ENCODE measurements at regions not wholly inside any gene's neighbourhood (a gene's known extent, or its start where the extent isn't known, plus 50 kb on each side); places are given as distances from the start of the nearest gene placed in this dataset.

- no peaks in the 10 kb centered on the region for H4K20me1 ChIP-seq (ENCODE audit: insufficient read depth, low read length)
- H4K8ac ChIP-seq (ENCODE audit: low read depth in 2 of 2, low read length in 2 of 2), result no peak overlapping the region
- no peaks in the 10 kb centered on the region for H3K9me1 ChIP-seq (ENCODE audit: insufficient read depth, low read length)
- H3K27me3 ChIP-seq (ENCODE audit: control insufficient read depth, insufficient read depth, low read length), result no peaks in the 10 kb centered on the region
- H3K9me3 ChIP-seq (ENCODE audit: control insufficient read depth, insufficient read depth, low read length), result no peaks in the 10 kb centered on the region
- in situ Hi-C loops (cut with MboI; ENCODE audit: low sequenced_read_pairs), result no loop called here
- no peak overlapping the region for H2AFZ ChIP-seq (replicated peaks; ENCODE audit: low read length, poor library complexity)
- no peak overlapping the region for H2BK120ac ChIP-seq (ENCODE audit: low read depth, low read length)
- H3K18ac ChIP-seq (ENCODE audit: low read depth, low read length), result no peak overlapping the region
- intact Hi-C loops (cut with micrococcal nuclease), result loop anchor here (10.0 kb wide), 1 partner anchor 208 kb away; no protein-coding TSS in a partner anchor
- CTCF ChIA-PET, result no interaction called here
- dilution Hi-C loops (cut with HindIII; ENCODE audit: low sequenced_read_pairs, unreplicated experiment), result no loop called here
- no peaks in the 10 kb centered on the region for H3K4me1 ChIP-seq (ENCODE audit: control insufficient read depth, insufficient read depth, low read length)
- WGBS, 2 experiments (ENCODE audit: extremely low coverage in 2 of 2, insufficient read length in 1 of 2), result no CpG with 5 or more reads among the region's 2 CpGs
- H2BK15ac ChIP-seq (ENCODE audit: low read depth, low read length), result no peak overlapping the region
- ATAC-seq (ENCODE audit: low read depth), result no peak
- H3K4me3 ChIP-seq (ENCODE audit: insufficient read depth, low read depth, low read length), result no peak overlapping the region
- no peak overlapping the region for H4K91ac ChIP-seq (ENCODE audit: insufficient read depth, low read depth, low read length)
- H3K27ac ChIP-seq (ENCODE audit: insufficient read depth, low read length), result no peak overlapping the region
- no peak overlapping the region for H2AK5ac ChIP-seq (ENCODE audit: low read depth, low read length)
- BruUV-seq (replicated peaks), result no TSS peak
- no peak for DNase-seq
- H4K5ac ChIP-seq (ENCODE audit: low read depth, low read length), result no peak overlapping the region
- no peak overlapping the region for H2BK5ac ChIP-seq (ENCODE audit: low read depth, low read length, poor library complexity, severe bottlenecking)
- H3K4me2 ChIP-seq (ENCODE audit: low read depth, low read length), result no peak overlapping the region
- no peak overlapping the region for H3K56ac ChIP-seq (ENCODE audit: extremely low read depth, insufficient read depth, low read length)
- no peak overlapping the region for H3K23ac ChIP-seq (ENCODE audit: low read depth, low read length)
- POLR2A ChIA-PET (ENCODE audit: unreplicated experiment), result no interaction called here
- H3K36me3 ChIP-seq (ENCODE audit: control insufficient read depth, insufficient read depth, low read length), result no peaks in the 10 kb centered on the region
- H3K79me1 ChIP-seq (ENCODE audit: low read depth in 1 of 2, low read length in 2 of 2), result no peaks in the 10 kb centered on the region
- no peak overlapping the region for H2AK9ac ChIP-seq (replicated peaks; ENCODE audit: low read depth, low read length, poor library complexity)
- no peak overlapping the region for H3K14ac ChIP-seq (replicated peaks; ENCODE audit: low read depth, low read length)
- TF ChIP-seq RFX5 (IDR thresholded peaks at IDR 0.05; ENCODE audit: low read depth, low read length) (no peak), CEBPB (IDR thresholded peaks at IDR 0.05; ENCODE audit: low read depth, low read length) (no peak), MAFK (IDR thresholded peaks at IDR 0.05; ENCODE audit: low read depth, low read length) (no peak), USF2 (IDR thresholded peaks at IDR 0.05; ENCODE audit: low read depth, low read length) (no peak), MAZ (IDR thresholded peaks at IDR 0.05; ENCODE audit: borderline replicate concordance, low read depth, low read length) (no peak), RAD21 (IDR thresholded peaks at IDR 0.05; ENCODE audit: low read length) (no peak), CTCF (conservative IDR thresholded peaks at IDR 0.05; ENCODE audit: low read depth, low read length) (no peak), POLR2A (IDR thresholded peaks at IDR 0.05; ENCODE audit: low read depth, low read length) (no peak), BHLHE40 (IDR thresholded peaks at IDR 0.05; ENCODE audit: low read depth, low read length) (no peak), MXI1 (IDR thresholded peaks at IDR 0.05; ENCODE audit: borderline replicate concordance, low read depth, low read length) (no peak), RCOR1 (IDR thresholded peaks at IDR 0.05; ENCODE audit: insufficient replicate concordance, low read length) (no peak), SMC3 (IDR thresholded peaks at IDR 0.05; ENCODE audit: low read depth, low read length) (no peak), ELK1 (IDR thresholded peaks at IDR 0.05; ENCODE audit: borderline replicate concordance, low read depth, low read length) (no peak), FOS (IDR thresholded peaks at IDR 0.05; ENCODE audit: low read depth, low read length) (no peak), NFE2L2 (IDR thresholded peaks at IDR 0.05; ENCODE audit: low read depth, low read length) (no peak), CHD1 (IDR thresholded peaks at IDR 0.05; ENCODE audit: low read depth, low read length) (no peak)
- H3K4ac ChIP-seq (ENCODE audit: low read depth, low read length), result no peak overlapping the region
- H2BK20ac ChIP-seq (ENCODE audit: low read depth, low read length), result no peak overlapping the region
- H3K9ac ChIP-seq (ENCODE audit: low read depth, low read length), result no peak overlapping the region
These were observed 62.5 kb upstream of the PTGFRN start for GRCh38 chr1:116847190-116847589.

Measured in IMR-90 (cell line).